Fibroblast of lung (primary cell): ENCODE measurements at regions not wholly inside any gene's neighbourhood (a gene's known extent, or its start where the extent isn't known, plus 50 kb on each side); places are given as distances from the start of the nearest gene placed in this dataset.

Experiments used
- DNase-seq, 2 donors: peaks; one replicate each; pipeline versions ENCODE4 v3.0.0 to v3.0.0-alpha.2; 2010; ENCODE audit warnings: low read depth in 2 of 2
- H2AFZ ChIP-seq: 2 replicates; pipeline ENCODE4 v1.5.1; 2012; ENCODE audit warnings: low read length, control low read depth, inconsistent platforms
- H3K27ac ChIP-seq: 2 replicates; pipeline ENCODE4 v1.5.1; 2011; ENCODE audit warnings: low read length, control low read depth; ENCODE audit not compliant: insufficient read depth
- H3K27me3 ChIP-seq: 2 replicates; pipeline ENCODE4 v1.5.1; 2011; ENCODE audit warnings: mild to moderate bottlenecking, low read length; ENCODE audit not compliant: control insufficient read depth, insufficient read depth
- H3K36me3 ChIP-seq: 2 replicates; pipeline ENCODE4 v1.5.1; 2011; ENCODE audit warnings: low read length; ENCODE audit not compliant: control insufficient read depth, insufficient read depth
- H3K4me1 ChIP-seq: 2 replicates; pipeline ENCODE4 v1.5.1; 2011; ENCODE audit warnings: low read length; ENCODE audit not compliant: control insufficient read depth, insufficient read depth; ENCODE audit errors: extremely low read depth
- H3K4me2 ChIP-seq: 2 replicates; pipeline ENCODE4 v1.5.1; 2011; ENCODE audit warnings: low read length, control low read depth; ENCODE audit not compliant: insufficient read depth; ENCODE audit errors: extremely low read depth
- H3K4me3 ChIP-seq, 4 experiments: fragments of 200-600 bp in 1 of 4; sonication (generic) in 1 of 4; replicated peaks in 1 of 4; 2 replicates each; pipeline ENCODE4 v1.5.1; 2011 to 2016; ENCODE audit warnings: low read length in 4 of 4, low read depth in 3 of 4, mild to moderate bottlenecking in 3 of 4, control low read depth in 2 of 4, inconsistent platforms in 1 of 4, mixed read lengths in 1 of 4; ENCODE audit not compliant: insufficient read depth in 1 of 4; ENCODE audit errors: control extremely low read depth in 1 of 4
- H3K79me2 ChIP-seq: 2 replicates; pipeline ENCODE4 v1.5.1; 2012; ENCODE audit warnings: mild to moderate bottlenecking, low read length, inconsistent platforms; ENCODE audit not compliant: control insufficient read depth, insufficient read depth
- H3K9ac ChIP-seq: 2 replicates; pipeline ENCODE4 v1.5.1; 2011; ENCODE audit warnings: mild to moderate bottlenecking, low read length, control low read depth; ENCODE audit not compliant: insufficient read depth
- H3K9me3 ChIP-seq: 2 replicates; pipeline ENCODE4 v1.5.1; 2012; ENCODE audit warnings: low read depth, low read length; ENCODE audit not compliant: control insufficient read depth, insufficient read depth
- H4K20me1 ChIP-seq: 2 replicates; pipeline ENCODE4 v1.5.1; 2011; ENCODE audit warnings: low read length; ENCODE audit not compliant: control insufficient read depth, insufficient read depth; ENCODE audit errors: extremely low read depth
- CTCF ChIP-seq, 2 donors: IDR thresholded peaks in 1 of 2; conservative IDR thresholded peaks in 1 of 2; 1 replicate in 1 of 2; 2 replicates in 1 of 2; pipeline ENCODE4 v1.5.1; 2011 to 2012; ENCODE audit warnings: low read length in 2 of 2, control low read depth in 1 of 2, inconsistent platforms in 1 of 2, low read depth in 1 of 2, mild to moderate bottlenecking in 1 of 2
- EZH2 ChIP-seq: IDR thresholded peaks from 2 replicates; pipeline ENCODE4 v1.5.1; 2012; ENCODE audit warnings: low read length, control low read depth, mild to moderate bottlenecking; ENCODE audit errors: missing control alignments

- H3K4me3 ChIP-seq = no peak overlapping the region
- no peaks in the 10 kb centered on the region for H3K4me1 ChIP-seq
- H3K79me2 ChIP-seq = no peaks in the 10 kb centered on the region
- no peak overlapping the region for H3K4me2 ChIP-seq
- DNase-seq = no peak
- H3K27me3 ChIP-seq = no peaks in the 10 kb centered on the region
- H3K9me3 ChIP-seq = no peaks in the 10 kb centered on the region
- no peaks in the 10 kb centered on the region for H3K36me3 ChIP-seq
- no peaks in the 10 kb centered on the region for H4K20me1 ChIP-seq
- H2AFZ ChIP-seq = no peak overlapping the region
- no peak for TF ChIP-seq CTCF (conservative IDR thresholded peaks at IDR 0.05 in 1 of 2, IDR thresholded peaks at IDR 0.05 in 1 of 2; ENCODE audit: low read depth in 1 of 2, low read length in 2 of 2)
- no peak for TF ChIP-seq EZH2
- no peak overlapping the region for H3K9ac ChIP-seq
- H3K27ac ChIP-seq = no peak overlapping the region
Observed at GRCh38 chr9:23050548-23050947, 603.9 kb downstream of the DMRTA1 start.

GRCh38 chr9:23073136-23073535 is 626.5 kb downstream of the DMRTA1 start:
- no peak overlapping the region for H2AFZ ChIP-seq
- no peaks in the 10 kb centered on the region for H3K4me1 ChIP-seq
- DNase-seq = peak in 1 of 2 donors; percentile 10
- no peak overlapping the region for H3K9ac ChIP-seq
- no peaks in the 10 kb centered on the region for H3K27me3 ChIP-seq
- TF ChIP-seq EZH2 (no peak), CTCF (conservative IDR thresholded peaks at IDR 0.05 in 1 of 2, IDR thresholded peaks at IDR 0.05 in 1 of 2; ENCODE audit: low read depth in 1 of 2, low read length in 2 of 2) (no peak)
- H3K79me2 ChIP-seq = no peaks in the 10 kb centered on the region
- H3K36me3 ChIP-seq = no peaks in the 10 kb centered on the region
- no peaks in the 10 kb centered on the region for H3K9me3 ChIP-seq
- no peak overlapping the region for H3K4me2 ChIP-seq
- H4K20me1 ChIP-seq = no peaks in the 10 kb centered on the region
- H3K4me3 ChIP-seq = no peak overlapping the region
- H3K27ac ChIP-seq = no peak overlapping the region

- TF ChIP-seq EZH2 (no peak), CTCF (conservative IDR thresholded peaks at IDR 0.05 in 1 of 2, IDR thresholded peaks at IDR 0.05 in 1 of 2; ENCODE audit: low read depth in 1 of 2, low read length in 2 of 2) (no peak)
- Histone ChIP-seq H3K36me3 (no peaks in the 10 kb centered on the region), H3K9ac (no peak overlapping the region), H3K4me1 (no peaks in the 10 kb centered on the region), H3K27ac (no peak overlapping the region), H2AFZ (no peak overlapping the region), H4K20me1 (no peaks in the 10 kb centered on the region), H3K27me3 (no peaks in the 10 kb centered on the region), H3K9me3 (no peaks in the 10 kb centered on the region), H3K4me2 (peak overlapping the region; percentile 23), H3K4me3 (no peak overlapping the region), H3K79me2 (no peaks in the 10 kb centered on the region)
- no peak for DNase-seq
Observed at GRCh38 chr9:23079798-23080197, 633.2 kb downstream of the DMRTA1 start.
